ENCODE measurements at regions not wholly inside any gene's neighbourhood (a gene's known extent, or its start where the extent isn't known, plus 50 kb on each side); places are given as distances from the start of the nearest gene placed in this dataset.
"Not testable (repeated sequence)": the region's sequence is repeated elsewhere in the genome, so short reads cannot be mapped to it uniquely, and the experiment has no call there.

DNA sequence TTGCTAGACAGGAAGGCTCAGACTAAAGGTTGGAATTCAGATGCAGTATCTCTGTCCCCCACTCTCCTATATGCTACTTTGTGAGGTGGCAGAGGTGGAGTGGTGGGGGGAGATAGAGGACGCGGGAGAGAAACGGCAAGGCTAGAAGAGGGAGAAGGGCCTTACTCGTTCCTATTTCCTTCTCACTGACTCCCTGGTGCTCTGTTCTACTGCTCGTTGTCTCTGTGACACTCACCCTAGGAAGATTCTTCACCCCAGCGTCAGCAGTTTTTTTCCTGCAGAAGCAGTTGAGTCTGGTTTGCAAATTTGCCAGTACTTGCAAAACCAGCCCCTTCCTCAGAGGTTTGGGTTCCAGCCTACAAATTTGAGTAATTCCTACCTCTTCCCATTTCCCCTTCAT, 801.1 kb upstream of the SLC35B3 start:
- Mint-ChIP-seq H3K4me3 (no peak overlapping the region), H3K27ac (no peak overlapping the region), H3K9me3 (no peaks in the 10 kb centered on the region), H3K27me3 (no peaks in the 10 kb centered on the region), H3K36me3 (ENCODE audit: low read depth) (no peaks in the 10 kb centered on the region), H3K4me1 (ENCODE audit: low read depth) (no peaks in the 10 kb centered on the region)
- DNase-seq, result no peak

DNA sequence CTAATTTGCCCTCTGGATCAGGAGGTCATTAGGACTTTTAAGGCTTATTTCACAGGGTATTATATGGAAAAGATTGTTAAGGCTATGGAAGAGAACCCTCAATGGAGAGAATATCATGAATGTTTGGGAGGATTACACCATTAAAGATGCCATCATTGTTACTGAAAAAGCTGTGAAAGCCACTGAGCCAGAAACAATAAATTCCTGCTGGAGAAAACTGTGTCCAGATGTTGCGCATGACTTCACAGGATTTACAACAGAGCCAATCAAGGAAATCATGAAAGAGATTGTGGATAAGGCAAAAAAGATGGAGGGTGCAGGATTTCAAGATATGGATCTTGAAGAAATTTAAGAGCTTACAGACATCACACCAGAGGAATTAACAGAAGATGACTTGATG, 798.3 kb upstream of the SLC35B3 start:
- no peaks in the 10 kb centered on the region for H3K27me3 Mint-ChIP-seq
- no peaks in the 10 kb centered on the region for H3K4me1 Mint-ChIP-seq (ENCODE audit: low read depth)
- DNase-seq, result no peak
- no peaks in the 10 kb centered on the region for H3K36me3 Mint-ChIP-seq (ENCODE audit: low read depth)
- H3K9me3 Mint-ChIP-seq, result no peaks in the 10 kb centered on the region
- H3K4me3 Mint-ChIP-seq, result no peak overlapping the region
- H3K27ac Mint-ChIP-seq, result no peak overlapping the region

DNA sequence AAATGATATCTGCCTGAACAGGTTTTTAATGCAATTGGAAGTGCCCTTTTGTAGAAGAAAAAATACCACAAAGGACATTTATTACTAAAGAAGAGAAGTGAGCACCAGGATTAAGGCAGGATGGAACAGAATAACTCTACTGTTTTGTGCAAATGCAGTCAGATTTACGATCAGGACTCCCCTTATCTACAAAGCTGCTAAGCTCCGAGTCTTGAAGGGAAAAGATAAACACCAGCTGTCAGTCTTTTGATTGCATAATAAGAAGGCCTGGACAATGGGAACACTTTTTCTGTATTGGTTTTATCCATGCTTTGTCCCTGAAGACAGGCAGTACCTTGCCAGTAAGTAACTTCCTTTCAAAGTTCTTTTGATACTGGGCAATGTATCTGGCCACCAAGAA, 797.9 kb upstream of the SLC35B3 start:
- no peak for DNase-seq
- Mint-ChIP-seq H3K9me3 (no peaks in the 10 kb centered on the region), H3K27ac (no peak overlapping the region), H3K4me3 (no peak overlapping the region), H3K4me1 (ENCODE audit: low read depth) (no peaks in the 10 kb centered on the region), H3K36me3 (ENCODE audit: low read depth) (no peaks in the 10 kb centered on the region), H3K27me3 (no peaks in the 10 kb centered on the region)

DNA sequence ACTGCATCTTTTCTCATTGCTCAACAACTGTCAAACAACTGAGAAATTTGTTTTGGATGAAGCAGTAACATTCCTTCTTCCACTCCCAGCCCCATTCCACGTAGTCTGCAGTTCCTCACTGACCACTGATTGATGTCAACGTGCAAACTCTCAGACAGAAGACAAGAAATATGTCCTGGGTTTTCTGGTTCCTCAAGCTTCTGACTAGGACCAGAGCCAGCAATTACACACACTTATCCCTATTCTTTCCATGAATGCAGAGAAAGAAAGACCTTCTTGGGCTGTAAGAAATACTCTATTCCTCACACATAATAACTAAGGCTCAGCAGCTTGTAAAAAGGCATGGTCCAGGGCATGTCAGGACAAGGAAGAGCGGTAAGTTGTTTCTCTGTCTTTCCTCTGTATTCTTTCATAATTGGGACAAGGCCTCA, 790.1 kb upstream of the SLC35B3 start:
- DNase-seq, result no peak
- Mint-ChIP-seq H3K4me3 (no peak overlapping the region), H3K36me3 (ENCODE audit: low read depth) (no peaks in the 10 kb centered on the region), H3K27ac (no peak overlapping the region), H3K4me1 (ENCODE audit: low read depth) (no peaks in the 10 kb centered on the region), H3K9me3 (peaks cover 14% of the 10 kb centered on the region), H3K27me3 (no peaks in the 10 kb centered on the region)

DNA sequence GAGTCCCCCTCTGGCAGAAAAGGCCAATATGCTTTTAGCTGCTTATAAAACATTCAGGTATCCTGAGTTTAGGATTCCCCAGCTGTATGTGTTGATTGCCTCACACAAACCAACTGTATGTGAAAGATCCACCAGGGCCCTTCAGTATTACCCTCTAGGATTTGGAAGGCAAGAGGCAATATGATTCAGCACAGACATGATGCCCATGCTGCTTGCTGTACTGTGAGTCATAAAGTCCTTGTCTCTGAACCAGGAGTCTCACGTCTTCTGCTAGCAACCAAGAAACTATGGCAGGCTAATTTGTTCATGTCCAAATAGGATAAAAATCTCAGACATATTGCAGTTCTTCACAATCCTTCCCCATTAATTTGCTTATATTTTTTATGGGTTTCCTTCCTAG, 789.2 kb upstream of the SLC35B3 start:
- no peak overlapping the region for H3K4me3 Mint-ChIP-seq
- no peak overlapping the region for H3K27ac Mint-ChIP-seq
- peaks cover 17% of the 10 kb centered on the region for H3K9me3 Mint-ChIP-seq
- no peaks in the 10 kb centered on the region for H3K4me1 Mint-ChIP-seq (ENCODE audit: low read depth)
- no peak for DNase-seq
- H3K36me3 Mint-ChIP-seq (ENCODE audit: low read depth), result no peaks in the 10 kb centered on the region
- no peaks in the 10 kb centered on the region for H3K27me3 Mint-ChIP-seq

DNA sequence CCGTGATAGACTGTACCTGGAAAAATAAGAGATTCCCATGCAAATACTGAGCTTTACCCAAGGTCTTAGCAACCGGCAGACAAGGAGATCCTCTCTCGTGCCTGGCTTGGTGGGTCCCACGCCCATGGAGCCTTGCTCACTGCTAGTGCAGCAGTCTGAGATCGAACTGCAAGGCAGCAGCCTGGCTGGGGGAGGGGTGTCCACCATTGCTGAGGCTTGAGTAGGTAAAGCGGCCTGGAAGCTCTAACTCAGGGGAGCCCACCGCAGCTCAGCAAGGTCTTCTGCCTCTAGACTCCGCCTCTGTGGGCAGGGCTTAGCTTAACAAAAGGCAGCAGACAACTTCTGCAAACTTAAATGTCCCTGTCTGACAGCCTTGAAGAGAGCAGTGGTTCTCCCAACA, 778.4 kb upstream of the SLC35B3 start:
- DNase-seq; H3K27me3 Mint-ChIP-seq; H3K27ac Mint-ChIP-seq; H3K4me1 Mint-ChIP-seq (ENCODE audit: low read depth); H3K36me3 Mint-ChIP-seq (ENCODE audit: low read depth); H3K4me3 Mint-ChIP-seq; H3K9me3 Mint-ChIP-seq: not testable (repeated sequence)

DNA sequence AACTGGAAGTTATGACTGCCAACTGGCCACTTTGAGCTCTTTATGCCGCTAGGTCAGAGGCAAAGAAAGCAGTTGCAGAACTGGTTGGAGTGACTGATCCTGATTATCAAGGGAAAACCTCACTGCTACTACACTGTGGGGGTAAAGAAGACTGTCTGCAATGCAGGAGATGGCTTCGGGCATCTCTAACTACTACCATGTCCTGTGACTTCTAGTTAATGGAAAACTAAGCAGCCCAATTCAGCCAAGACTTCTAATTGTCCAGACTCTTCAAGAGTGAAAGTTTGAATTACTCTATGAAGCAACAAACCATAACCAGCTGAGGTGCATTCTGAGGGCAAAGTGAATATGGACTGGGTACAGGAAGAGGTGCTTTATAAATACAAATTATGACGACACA, 773.6 kb upstream of the SLC35B3 start:
- no peak for DNase-seq
- Mint-ChIP-seq H3K36me3 (ENCODE audit: low read depth) (no peaks in the 10 kb centered on the region), H3K27ac (no peak overlapping the region), H3K9me3 (peaks cover 11% of the 10 kb centered on the region), H3K27me3 (no peaks in the 10 kb centered on the region), H3K4me1 (ENCODE audit: low read depth) (no peaks in the 10 kb centered on the region), H3K4me3 (no peak overlapping the region)

DNA sequence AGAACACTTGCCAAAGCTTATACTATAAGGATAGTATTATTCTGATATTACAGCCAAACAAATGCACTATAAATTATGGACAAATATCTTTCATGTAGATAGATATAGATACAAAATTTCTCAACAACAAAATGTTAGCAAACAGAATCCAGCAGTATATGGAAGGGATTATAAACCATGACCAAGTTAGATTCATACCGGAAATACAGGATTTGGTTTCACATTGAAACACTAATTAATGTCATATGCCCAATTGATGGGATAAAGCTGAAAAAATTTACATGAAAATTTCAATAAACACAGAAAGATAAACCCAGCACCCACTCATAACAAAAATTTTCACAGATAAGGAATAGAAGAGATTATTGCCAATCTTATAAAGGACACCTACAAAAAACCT, 770.3 kb upstream of the SLC35B3 start:
- H3K27ac Mint-ChIP-seq, result no peak overlapping the region
- H3K4me1 Mint-ChIP-seq (ENCODE audit: low read depth), result no peaks in the 10 kb centered on the region
- no peaks in the 10 kb centered on the region for H3K36me3 Mint-ChIP-seq (ENCODE audit: low read depth)
- H3K27me3 Mint-ChIP-seq, result no peaks in the 10 kb centered on the region
- peaks cover 11% of the 10 kb centered on the region for H3K9me3 Mint-ChIP-seq
- no peak overlapping the region for H3K4me3 Mint-ChIP-seq
- no peak for DNase-seq

DNA sequence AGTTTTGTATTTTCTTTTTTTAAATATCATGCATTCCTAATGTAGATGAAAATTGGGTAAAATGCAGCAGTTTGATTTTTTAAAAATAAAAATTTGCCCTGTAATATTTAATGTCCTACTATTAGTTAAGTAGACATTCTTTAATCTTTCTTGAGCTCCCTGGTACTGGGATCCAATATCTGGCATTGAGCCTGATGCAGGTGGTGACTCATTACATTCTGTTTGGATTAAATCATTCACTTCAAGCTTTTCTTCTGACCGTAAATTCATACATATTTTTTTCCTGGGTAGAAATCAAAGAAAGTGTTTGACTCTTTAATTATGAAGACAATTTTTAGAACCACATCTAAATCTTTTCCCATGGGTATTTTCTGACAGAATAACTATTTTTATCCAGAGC, 768.8 kb upstream of the SLC35B3 start:
- Mint-ChIP-seq H3K9me3 (peaks cover 11% of the 10 kb centered on the region), H3K27ac (no peak overlapping the region), H3K4me1 (ENCODE audit: low read depth) (no peaks in the 10 kb centered on the region), H3K27me3 (no peaks in the 10 kb centered on the region), H3K36me3 (ENCODE audit: low read depth) (no peaks in the 10 kb centered on the region), H3K4me3 (no peak overlapping the region)
- DNase-seq, result no peak

DNA sequence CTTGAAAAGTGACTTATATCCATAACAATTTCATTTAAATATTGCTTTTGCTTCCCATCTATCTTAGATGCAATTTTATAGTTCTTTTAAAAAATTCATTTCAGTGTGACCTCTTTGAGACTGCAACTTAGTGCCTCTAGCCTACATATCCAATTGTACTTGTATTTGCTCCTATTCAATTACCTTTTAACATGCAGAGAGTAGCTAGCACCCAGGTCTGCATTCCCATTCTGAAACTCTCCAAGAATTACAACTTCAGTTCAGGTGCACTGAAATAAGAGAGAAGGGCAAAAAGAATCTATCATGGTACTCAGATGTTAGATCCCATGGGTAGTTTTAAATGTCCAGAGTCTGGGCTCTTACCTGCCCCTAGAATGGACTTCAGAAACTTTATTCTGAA, 765.4 kb upstream of the SLC35B3 start:
- H3K9me3 Mint-ChIP-seq, result peaks cover 8% of the 10 kb centered on the region
- H3K4me1 Mint-ChIP-seq (ENCODE audit: low read depth), result no peaks in the 10 kb centered on the region
- no peak overlapping the region for H3K4me3 Mint-ChIP-seq
- no peaks in the 10 kb centered on the region for H3K27me3 Mint-ChIP-seq
- H3K36me3 Mint-ChIP-seq (ENCODE audit: low read depth), result no peaks in the 10 kb centered on the region
- H3K27ac Mint-ChIP-seq, result no peak overlapping the region
- no peak for DNase-seq

DNA sequence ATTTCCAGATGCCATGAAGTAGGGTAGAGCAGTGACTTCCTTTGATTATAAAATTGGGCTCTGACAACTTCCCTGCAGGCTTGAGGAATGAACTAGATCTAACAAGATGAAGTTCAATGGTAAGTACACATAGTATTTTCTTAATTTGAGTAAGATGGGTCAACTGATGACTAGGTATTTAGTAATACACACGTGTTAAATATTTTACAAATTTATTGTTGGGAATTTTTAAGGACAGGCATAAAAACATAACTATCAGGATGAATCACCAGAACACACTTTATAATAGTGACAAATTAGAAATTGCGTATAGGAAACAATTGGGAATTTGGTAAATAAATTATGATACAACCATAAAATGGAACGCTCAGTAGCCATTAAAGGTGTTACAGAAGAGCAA, 762.4 kb upstream of the SLC35B3 start:
- Mint-ChIP-seq H3K27me3 (no peaks in the 10 kb centered on the region), H3K4me1 (ENCODE audit: low read depth) (no peaks in the 10 kb centered on the region), H3K4me3 (no peak overlapping the region), H3K27ac (no peak overlapping the region), H3K9me3 (no peaks in the 10 kb centered on the region), H3K36me3 (ENCODE audit: low read depth) (no peaks in the 10 kb centered on the region)
- no peak for DNase-seq

DNA sequence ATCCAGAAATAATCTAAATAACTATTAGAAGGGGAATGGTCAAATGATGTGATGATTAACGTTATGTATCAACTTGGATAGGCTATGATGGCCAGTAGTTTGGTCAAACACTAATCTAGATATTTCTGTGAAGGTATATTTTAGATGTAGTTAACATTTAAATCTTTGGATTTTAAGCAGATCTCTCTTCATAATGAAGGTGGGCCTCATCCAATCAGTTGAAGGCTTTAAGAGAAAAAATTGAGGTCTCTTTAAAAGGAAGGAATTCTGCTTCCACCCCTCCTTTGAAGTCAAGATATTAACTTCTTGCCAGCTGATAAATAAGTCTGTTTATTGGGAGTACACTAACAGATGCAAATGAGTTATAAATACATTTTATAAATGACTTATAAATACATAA, 760.0 kb upstream of the SLC35B3 start:
- Mint-ChIP-seq H3K4me3 (no peak overlapping the region), H3K9me3 (no peaks in the 10 kb centered on the region), H3K36me3 (ENCODE audit: low read depth) (no peaks in the 10 kb centered on the region), H3K27me3 (no peaks in the 10 kb centered on the region), H3K27ac (no peak overlapping the region), H3K4me1 (ENCODE audit: low read depth) (no peaks in the 10 kb centered on the region)
- no peak for DNase-seq

DNA sequence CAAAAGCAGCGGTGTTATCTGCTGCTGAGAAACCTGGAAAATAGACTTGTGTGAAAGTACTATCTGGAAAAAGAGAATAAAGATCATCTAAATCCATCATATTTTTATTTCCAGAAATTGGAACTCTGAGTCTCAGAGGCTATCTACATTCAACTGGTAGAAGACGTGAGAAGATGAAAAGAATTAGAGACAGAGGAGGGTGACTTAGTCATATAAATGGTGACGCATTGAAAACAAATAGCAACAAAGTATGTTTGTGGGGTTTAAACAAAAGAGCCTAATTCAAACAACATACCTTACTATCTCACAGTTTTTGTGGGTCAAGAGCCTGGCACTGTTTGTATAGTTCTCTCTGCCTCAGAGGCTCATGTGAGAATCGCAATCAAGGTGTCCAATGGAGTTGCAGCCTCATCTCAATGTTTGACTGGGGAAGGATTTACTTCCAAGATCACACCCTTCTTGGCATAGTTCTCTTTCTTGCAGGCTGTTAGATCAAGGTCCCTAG, 757.1 kb upstream of the SLC35B3 start:
- Mint-ChIP-seq H3K27me3 (no peaks in the 10 kb centered on the region), H3K4me3 (no peak overlapping the region), H3K27ac (no peak overlapping the region), H3K4me1 (ENCODE audit: low read depth) (no peaks in the 10 kb centered on the region), H3K9me3 (no peaks in the 10 kb centered on the region), H3K36me3 (ENCODE audit: low read depth) (no peaks in the 10 kb centered on the region)
- DNase-seq, result no peak

DNA sequence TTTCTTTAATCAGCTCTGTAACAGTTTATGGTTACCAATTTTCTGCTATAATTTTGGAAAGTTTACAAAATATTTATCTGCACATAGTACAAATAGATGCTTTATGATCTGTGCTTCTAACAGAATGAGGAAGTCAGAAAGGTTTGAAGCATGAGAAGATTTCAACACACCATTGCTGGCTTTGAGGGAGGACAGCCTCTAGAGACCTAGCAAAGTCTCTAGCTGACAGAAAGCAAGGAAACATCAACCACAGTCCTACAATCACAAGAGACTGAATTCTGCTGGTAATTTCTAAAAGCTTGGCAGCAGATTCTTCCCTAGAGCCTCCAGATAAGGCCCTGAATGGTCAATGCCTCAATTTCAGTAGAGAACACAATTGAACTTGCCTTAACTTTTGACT, 750.8 kb upstream of the SLC35B3 start:
- H3K27ac Mint-ChIP-seq, result no peak overlapping the region
- no peaks in the 10 kb centered on the region for H3K27me3 Mint-ChIP-seq
- peaks cover 8% of the 10 kb centered on the region for H3K9me3 Mint-ChIP-seq
- H3K4me1 Mint-ChIP-seq (ENCODE audit: low read depth), result no peaks in the 10 kb centered on the region
- H3K4me3 Mint-ChIP-seq, result no peak overlapping the region
- H3K36me3 Mint-ChIP-seq (ENCODE audit: low read depth), result no peaks in the 10 kb centered on the region
- no peak for DNase-seq

DNA sequence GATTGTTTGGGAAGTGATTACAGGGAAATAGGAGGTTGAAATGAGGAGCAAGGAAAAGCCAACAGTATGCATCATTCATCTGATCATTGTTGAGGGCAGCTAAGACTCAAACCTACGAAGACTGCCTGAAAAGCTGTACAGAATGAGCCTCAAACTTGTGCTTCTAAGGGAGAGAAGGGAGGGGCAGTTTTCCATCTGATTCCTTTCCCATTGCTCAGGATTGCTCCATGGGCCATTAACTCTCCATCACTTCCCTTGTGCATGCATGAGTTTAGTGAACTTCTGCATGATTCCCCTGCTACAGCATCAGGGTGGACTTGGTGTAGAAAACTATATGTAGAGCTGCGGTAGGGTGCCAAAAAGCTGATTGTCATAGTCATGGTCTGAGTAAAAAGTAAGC, 742.7 kb upstream of the SLC35B3 start:
- Mint-ChIP-seq H3K36me3 (ENCODE audit: low read depth) (no peaks in the 10 kb centered on the region), H3K27me3 (no peaks in the 10 kb centered on the region), H3K4me3 (no peak overlapping the region), H3K9me3 (peaks cover 2% of the 10 kb centered on the region), H3K27ac (no peak overlapping the region), H3K4me1 (ENCODE audit: low read depth) (no peaks in the 10 kb centered on the region)
- no peak for DNase-seq

DNA sequence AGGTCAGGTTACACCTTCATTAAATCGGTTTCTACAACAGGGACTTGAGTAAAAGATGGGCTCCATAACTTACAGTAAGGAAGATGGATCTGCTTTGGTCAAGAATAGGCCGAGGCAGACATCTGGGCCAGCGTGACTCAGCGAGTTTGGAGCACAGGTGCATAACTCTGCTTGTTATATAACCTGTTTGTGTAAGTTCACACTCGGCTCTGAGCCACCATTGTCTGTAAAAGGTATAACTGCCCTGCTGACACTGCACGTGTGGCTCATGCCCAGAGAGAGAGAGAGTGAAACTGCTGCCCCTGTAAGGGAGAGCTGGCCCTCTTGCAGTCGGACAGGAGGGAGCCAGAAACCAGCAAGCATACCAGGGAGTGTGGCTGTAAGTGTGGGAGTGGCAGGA, 737.9 kb upstream of the SLC35B3 start:
- Mint-ChIP-seq H3K36me3 (ENCODE audit: low read depth) (no peaks in the 10 kb centered on the region), H3K9me3 (peaks cover 5% of the 10 kb centered on the region), H3K27me3 (no peaks in the 10 kb centered on the region), H3K4me1 (ENCODE audit: low read depth) (no peaks in the 10 kb centered on the region), H3K27ac (no peak overlapping the region), H3K4me3 (no peak overlapping the region)
- no peak for DNase-seq

Data from activated T-cell treated with anti-CD3 and anti-CD28 coated beads, Interleukin-2, amount 50 U/mL, for 24 hours (primary cell).